IPS-NIHi11 (cell line): ENCODE measurements at regions not wholly inside any gene's neighbourhood (a gene's known extent, or its start where the extent isn't known, plus 50 kb on each side); places are given as distances from the start of the nearest gene placed in this dataset.

Source experiments
- DNase-seq: peaks from one replicate; pipeline ENCODE4 v3.0.0; 2012; ENCODE audit warnings: mixed read lengths, low spot score

DNA sequence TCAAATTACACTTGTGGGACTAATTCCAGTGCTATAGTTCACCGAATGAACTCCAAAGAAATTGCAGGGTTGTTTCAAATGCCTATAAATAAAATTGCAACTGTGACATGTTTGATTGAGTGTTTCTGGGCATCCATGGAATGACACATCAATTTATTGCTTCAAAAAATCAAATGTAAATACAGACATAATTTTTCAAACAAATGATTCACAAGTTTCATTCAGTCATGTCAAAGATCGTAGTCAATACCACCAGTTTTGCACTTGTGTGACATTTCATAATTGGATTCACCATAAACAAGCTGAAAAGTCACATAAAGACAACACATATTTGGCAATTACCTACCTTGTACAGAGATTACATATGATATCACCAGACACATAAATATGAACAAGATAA lies 350.8 kb downstream of the CDH2 start:
- DNase-seq = no peak

- no peak for DNase-seq
These were observed 351.2 kb downstream of the CDH2 start for GRCh38 chr18:27825689-27826088.

- DNase-seq = no peak
These were observed 351.9 kb downstream of the CDH2 start for GRCh38 chr18:27824841-27825681.

DNA sequence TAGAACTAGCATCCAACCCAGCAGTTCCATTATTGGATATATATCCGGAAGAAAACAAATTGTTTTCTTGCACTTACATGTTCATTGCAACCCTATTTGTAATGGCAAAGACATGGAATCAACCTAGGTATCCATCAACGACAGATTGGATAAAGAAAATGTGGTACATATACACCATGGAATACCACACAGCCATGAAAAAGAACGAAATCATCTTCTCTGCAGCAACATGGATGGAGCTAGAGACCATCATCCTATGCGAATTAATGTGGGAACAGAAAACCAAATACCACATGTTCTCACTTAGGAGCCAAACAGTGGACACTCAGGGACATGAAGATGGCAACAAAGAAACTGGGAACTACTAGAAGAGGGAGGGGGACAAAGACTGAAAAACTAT lies 352.7 kb downstream of the CDH2 start:
- no peak for DNase-seq

GRCh38 chr18:27823053-27823452 lies 353.9 kb downstream of the CDH2 start:
- DNase-seq = no peak

GRCh38 chr18:27808683-27809082 lies 368.2 kb downstream of the CDH2 start:
- no peak for DNase-seq

DNA sequence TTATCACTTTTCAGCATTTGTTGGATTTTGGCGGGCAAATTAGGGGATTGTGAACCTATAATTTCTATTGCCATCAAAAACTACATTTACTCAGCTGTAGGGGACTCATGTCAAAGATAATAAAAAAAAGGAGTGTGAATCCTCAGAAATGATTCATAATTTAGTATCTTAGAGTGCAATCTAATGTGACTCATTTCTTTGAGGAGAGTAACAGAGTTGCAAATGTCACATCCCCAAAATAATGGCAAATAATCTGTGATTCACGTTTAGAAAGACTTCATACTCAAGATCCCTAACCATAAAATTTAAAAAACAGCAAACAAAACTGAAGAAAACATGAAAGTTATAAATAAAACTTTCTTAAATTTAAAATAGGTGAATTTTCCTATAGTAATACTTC lies 373.0 kb downstream of the CDH2 start:
- DNase-seq = no peak

- DNase-seq = no peak
These were observed 379.4 kb downstream of the CDH2 start for GRCh38 chr18:27797484-27797883.

DNA sequence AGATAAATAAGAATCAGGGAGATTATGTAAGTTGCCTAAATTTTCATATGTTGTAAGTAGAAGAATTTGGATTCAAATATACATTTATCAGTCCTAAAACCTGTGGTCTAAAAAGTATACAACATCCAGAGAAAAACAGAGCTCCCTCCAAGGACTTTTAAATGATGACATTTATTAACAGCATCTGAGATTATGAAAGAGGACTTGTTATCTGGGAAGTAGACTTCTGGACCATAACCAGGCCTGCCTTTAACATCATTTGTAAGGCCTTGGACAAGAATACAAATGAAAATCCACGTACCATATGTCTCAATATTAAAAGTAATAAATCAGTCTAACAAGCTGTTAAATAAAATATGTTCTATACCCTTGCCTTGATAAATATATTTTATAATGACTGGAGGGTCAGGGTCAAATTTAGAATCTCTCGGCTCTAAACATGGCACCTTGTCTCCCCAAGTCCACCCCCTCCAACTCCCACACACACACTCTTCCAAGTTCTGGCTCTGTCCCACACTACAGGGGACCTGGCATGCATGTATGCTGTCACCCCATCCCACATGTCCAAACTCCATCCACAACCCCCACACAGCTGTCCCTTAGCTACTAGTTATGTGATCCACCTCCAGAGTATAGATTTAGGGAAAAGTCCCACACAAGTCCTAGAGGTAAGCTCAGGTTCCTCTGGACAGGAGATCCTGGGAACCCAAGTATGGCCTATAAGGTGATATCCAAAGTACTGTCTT lies 382.6 kb downstream of the CDH2 start:
- DNase-seq = no peak

GRCh38 chr18:27793013-27793785 lies 383.7 kb downstream of the CDH2 start:
- no peak for DNase-seq

DNA sequence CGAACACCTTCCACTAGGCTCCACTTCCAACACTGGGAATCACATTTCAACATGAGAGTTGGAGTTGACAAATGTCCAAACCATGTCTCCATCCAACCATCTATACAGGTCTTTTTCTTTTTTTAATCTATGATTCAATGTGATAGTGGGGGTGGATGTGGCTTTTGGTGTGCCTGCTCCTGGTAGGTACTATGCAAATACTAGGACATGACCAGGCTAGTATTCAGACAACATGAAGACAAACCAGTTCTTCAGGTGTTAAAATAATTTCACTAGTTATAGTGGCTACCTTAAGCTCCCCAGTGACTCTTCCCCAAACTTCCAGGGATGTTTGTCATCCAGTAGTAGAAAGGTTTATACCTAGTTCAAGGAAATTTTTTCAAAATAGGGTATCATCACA lies 387.5 kb downstream of the CDH2 start:
- DNase-seq = no peak

DNA sequence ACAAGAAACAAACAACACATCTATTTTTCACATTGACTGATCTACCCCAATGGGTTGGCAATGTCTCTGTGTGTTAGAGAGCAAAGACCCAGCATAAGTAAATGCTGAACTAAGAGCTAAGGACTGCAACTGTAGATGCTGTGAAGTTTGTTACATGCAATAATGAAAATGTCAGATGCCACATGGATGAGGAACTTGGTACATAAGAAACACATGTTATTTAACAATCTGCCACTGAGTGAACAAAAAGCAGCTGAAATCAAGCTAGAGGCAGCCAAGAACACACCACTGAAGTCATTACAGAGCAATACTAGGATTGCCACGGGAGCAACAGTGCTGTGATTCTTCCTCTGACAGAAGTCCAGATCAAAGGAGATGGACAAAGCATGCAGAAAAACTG lies 389.4 kb downstream of the CDH2 start:
- DNase-seq = no peak

- no peak for DNase-seq
These were observed 391.0 kb downstream of the CDH2 start for GRCh38 chr18:27785815-27786471.

DNA sequence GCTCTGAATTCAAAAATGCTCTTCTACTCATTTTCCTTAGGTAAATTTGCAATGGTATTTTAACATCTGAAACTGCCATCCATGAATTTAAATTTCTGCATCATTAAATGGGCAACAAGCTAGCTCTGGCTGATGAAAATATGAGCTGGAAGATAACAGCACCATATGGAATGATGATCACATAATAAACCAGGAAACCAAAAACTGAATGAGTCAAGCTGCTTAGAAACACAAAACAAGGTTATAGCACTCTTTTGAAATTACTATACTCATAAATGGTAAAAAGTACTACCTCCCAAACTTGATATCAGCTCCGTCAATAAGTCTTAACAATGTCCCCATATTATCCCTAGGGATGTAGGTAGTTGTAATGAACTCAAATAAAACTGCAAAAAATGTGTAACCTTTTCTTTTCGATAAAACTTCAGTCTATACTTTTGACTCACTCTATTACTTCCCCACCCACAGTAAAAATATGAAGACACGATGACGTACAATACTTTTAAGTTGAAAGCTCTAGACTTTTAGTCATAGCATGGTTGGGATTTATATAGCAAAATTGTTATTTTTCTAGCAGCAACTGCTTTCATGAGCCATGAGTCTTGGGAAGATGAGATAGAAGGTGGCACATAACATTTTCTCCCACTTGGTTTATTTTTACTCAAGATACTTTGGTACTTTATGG lies 396.7 kb downstream of the CDH2 start:
- DNase-seq = no peak

DNA sequence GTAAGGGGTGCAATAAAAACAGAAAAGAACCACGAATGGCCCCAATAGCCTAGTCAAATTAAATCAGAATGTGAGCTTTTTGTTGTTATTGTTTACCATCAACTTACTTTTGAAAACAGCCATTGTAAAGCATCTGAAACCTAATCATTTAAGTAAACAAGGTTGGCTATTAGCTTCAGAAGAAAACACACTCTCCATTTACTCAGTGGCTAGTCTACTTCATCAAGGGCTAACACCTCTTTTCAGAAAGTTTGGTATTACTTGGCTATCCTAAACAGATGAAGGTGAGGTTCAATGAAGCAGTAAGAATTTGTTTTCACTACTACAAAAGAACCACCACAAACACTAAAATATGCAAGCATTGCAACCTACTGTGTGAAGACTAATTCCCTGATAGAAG lies 398.0 kb downstream of the CDH2 start:
- no peak for DNase-seq

- peak; percentile 38 for DNase-seq
These were observed 398.5 kb downstream of the CDH2 start for GRCh38 chr18:27778441-27778840.

- no peak for DNase-seq
These were observed 404.8 kb downstream of the CDH2 start for GRCh38 chr18:27772081-27772480.

- no peak for DNase-seq
These were observed 405.4 kb downstream of the CDH2 start for GRCh38 chr18:27771571-27771970.

DNA sequence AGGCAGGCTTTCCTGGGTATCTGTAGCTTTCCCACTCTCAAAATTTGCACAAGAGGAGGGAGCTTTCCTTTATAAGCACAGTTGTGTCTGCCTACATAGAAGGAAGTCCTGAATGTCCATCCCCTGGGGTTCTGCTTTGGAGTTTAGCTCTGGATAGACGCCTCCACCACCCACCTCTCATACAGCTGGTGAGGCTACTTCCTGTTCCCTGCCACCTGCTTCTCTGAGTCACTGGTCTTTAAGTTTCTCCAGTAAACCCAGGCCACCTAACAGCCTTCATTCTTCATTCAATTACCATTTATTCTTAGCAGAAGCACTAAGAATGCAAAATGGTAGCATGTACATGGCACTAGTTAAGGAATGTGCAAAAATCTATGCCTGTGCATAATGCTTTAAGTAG lies 407.8 kb downstream of the CDH2 start:
- no peak for DNase-seq

DNA sequence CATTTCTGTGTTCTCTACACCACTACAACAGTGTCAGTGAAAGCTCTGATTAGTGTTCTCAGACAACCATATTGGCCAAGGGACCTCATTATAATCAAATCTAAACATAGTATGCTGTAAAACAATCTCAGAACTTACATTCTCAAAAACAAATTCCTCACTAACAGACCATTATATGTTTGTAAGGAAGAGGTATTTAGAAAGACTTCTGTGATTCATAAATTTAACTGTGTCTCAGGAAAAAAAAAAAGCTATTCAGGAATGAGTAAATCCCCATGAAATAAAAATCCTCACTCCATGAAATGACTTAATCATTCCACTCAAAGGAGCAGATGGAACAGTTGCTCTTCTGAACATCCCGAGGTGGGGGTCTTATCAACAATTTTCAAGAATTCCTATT lies 413.0 kb downstream of the CDH2 start:
- no peak for DNase-seq

DNA sequence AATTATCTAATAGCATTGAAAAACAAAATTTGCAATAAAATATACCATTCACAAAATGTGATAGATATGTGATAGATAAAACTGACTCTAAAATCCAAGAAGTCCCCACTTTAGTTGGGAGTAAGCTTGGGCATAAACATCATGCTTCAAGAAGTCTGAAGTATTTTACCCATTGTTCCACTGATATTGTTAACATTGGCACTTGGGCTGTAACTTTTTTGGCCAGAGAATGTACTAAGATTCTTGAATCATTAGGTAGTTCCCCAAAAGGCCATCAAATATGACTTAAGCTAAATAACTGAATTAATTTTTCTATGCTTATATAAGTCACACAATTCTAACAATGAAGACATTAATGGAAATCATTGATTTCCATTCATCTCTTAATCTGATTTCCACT lies 413.6 kb downstream of the CDH2 start:
- DNase-seq = no peak

DNA sequence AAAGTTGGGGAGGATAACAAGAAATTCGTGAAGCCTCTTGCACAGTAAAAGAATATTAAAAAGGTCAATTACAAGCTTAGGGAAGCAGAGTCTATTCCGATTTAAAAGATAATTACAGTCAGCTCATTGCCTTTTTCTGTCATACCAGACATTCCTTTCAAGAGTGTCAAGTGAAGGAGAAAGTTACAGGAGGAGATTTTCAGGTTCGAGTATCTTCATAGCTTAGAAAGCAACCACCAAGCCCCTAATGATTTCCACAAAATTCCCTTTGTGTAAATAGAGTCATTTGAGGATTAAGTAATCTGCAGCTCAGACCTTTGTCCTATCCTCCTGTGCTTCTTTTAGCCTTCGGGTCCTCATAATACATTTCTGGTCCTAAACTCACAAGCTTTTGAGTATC lies 414.9 kb downstream of the CDH2 start:
- no peak for DNase-seq
